Fibroblast of the aortic adventitia (primary cell): ENCODE measurements at regions not wholly inside any gene's neighbourhood (a gene's known extent, or its start where the extent isn't known, plus 50 kb on each side); places are given as distances from the start of the nearest gene placed in this dataset.

Experiments used
- DNase-seq: peaks from one replicate; pipeline ENCODE4 v3.0.0-alpha.2; 2010; ENCODE audit warnings: low read depth
- H3K4me3 ChIP-seq: 2 replicates; pipeline ENCODE4 v1.5.1; 2011; ENCODE audit warnings: low read depth, mild to moderate bottlenecking, control low read depth, low read length, moderate library complexity
- TF ChIP-seq, protein P1 (sequence below): IDR thresholded peaks from 2 replicates; pipeline ENCODE4 v1.5.1; 2011; ENCODE audit warnings: mild to moderate bottlenecking, low read length, control low read depth, inconsistent platforms; ENCODE audit not compliant: insufficient read depth

DNA sequence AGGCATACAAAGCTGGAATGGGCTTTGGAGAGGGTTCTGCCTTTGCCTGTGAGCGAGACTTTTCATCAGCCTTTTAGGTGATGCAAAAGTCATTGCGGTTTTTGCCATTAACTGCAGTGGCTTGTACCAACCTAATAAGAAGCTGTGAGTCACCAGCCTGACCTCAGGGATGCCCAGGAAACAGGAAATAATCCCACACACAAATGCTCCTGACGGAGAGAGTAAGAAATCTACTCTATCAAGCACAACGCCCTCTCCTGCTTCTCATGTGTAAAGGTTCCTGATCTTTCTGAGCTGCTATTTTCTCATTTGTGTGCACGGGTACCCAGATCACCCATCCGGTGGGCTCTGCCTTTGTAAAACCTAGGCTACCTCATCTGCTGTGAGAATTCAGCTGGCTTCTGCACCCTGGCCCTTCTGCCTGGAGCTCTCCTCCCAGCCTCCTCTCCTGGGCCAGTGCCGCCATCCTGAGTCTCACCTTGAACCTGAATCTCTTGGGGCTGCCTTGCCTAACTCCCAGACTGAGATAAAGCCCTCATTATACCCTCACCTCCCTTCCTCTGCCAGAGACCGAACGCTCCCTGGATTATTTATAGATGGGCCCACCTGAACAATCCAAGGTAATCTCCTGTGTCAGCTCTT lies 299.7 kb downstream of the C16orf95 start:
- H3K4me3 ChIP-seq, result no peak overlapping the region
- peak; percentile 68 for DNase-seq
- TF ChIP-seq, protein P1, sequence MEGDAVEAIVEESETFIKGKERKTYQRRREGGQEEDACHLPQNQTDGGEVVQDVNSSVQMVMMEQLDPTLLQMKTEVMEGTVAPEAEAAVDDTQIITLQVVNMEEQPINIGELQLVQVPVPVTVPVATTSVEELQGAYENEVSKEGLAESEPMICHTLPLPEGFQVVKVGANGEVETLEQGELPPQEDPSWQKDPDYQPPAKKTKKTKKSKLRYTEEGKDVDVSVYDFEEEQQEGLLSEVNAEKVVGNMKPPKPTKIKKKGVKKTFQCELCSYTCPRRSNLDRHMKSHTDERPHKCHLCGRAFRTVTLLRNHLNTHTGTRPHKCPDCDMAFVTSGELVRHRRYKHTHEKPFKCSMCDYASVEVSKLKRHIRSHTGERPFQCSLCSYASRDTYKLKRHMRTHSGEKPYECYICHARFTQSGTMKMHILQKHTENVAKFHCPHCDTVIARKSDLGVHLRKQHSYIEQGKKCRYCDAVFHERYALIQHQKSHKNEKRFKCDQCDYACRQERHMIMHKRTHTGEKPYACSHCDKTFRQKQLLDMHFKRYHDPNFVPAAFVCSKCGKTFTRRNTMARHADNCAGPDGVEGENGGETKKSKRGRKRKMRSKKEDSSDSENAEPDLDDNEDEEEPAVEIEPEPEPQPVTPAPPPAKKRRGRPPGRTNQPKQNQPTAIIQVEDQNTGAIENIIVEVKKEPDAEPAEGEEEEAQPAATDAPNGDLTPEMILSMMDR, result peak; percentile 24

DNA sequence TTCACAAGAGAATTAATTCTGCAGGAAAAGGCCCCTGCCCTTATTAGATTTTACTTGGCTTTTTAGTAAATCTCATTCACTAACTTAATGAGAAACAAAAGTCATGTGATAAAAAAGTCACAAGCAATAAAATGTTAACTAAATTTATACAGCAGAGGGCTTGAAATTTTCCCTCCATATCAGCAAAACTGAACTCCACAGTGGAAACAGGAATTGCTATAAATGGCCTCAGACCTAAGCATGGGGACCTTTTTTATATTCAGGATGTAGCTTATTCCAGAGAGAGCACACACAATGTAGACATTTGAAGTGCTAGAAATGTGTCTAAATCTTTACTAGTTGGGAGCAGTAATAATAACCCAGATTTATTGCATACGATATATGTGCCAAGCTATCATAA lies 291.5 kb downstream of the C16orf95 start:
- TF ChIP-seq, protein P1, result no peak
- DNase-seq, result no peak
- no peak overlapping the region for H3K4me3 ChIP-seq

DNA sequence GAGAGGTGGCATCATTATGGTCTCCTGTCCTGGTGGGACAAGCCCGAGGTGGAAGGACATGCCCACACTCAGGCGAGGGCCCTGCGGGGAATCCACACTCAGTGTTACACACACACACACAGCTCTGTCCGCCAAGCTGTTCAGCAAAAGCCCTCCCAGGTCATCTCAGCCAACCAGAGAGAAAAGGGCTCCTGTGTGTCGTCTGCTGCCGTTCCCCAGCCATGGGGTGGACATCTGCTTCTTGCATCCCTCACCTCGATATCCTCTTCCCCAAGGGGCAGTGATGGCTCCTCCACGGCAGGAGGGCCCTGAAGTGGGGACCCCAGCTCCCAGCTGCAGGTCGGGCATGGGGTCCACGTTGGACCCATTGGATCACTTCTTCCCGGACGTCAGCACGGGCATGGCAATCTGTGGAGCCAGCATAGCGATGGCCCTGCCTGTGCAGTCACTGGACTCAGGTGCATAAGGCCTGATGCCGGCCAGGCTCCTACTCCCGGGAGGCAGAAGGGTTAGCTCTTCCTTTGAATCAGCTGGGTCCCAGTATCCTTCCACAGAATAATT lies 290.1 kb downstream of the C16orf95 start:
- no peak for DNase-seq
- TF ChIP-seq, protein P1, result no peak
- no peak overlapping the region for H3K4me3 ChIP-seq

DNA sequence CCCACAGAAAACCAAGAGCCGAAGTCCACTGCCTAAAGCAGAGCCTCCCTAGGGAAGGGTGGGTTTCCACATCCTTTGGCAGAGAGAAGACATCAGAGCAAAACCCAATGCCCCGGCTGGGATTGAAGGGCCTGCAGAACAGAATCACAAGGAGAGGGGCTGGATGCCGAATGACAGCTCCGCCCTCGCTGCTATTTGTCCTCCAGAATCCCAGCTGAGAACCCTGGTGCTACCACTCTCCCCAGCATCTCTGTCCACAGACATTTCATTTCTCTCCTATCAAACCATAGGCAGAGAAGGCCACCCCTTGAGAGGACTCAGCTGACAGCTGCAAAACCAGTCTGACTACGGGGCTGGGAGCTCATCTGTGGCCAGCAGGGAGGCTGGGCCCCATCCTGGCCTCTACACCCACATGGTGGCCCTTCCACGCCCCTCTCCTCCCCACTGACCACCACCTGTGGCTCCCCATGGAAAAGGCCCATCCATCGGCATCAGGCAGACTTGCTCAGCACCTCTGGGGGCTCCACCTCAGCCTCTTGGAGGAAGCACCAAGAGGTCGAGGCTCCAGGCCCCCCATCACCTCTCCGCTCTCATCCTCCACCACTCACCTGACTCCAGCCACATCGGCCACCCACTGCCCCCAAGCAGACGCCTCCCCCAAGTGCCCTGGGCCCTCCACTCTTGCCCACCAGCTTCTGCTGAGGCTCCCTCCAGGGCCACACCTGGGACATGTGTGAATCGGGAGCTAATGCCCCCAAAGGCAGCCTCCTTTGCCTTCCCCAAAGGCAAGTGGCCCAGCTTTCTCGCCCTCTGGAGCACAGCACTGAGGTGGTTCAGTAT lies 288.5 kb downstream of the C16orf95 start:
- DNase-seq, result no peak
- H3K4me3 ChIP-seq, result no peak overlapping the region
- TF ChIP-seq, protein P1, result no peak

DNA sequence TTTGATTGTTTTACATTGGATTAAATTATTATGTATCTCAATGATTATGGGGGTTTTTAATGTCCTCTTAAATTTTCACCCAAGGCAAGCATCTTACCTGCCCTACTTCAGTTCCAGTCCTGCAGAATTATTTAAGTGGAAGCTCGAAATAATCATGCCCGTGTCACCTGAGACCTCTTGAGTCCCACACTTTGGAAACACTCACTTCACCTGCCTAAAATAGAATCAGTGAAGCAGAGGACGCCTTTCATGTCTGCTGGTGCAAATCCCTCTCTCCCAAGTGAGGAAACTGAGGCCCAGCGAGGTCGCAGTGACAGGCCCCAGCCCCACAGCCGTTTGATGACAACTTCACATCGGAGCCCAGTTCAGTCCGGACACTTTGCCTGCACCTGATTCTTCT lies 284.6 kb downstream of the C16orf95 start:
- H3K4me3 ChIP-seq, result no peak overlapping the region
- TF ChIP-seq, protein P1, result no peak
- no peak for DNase-seq

DNA sequence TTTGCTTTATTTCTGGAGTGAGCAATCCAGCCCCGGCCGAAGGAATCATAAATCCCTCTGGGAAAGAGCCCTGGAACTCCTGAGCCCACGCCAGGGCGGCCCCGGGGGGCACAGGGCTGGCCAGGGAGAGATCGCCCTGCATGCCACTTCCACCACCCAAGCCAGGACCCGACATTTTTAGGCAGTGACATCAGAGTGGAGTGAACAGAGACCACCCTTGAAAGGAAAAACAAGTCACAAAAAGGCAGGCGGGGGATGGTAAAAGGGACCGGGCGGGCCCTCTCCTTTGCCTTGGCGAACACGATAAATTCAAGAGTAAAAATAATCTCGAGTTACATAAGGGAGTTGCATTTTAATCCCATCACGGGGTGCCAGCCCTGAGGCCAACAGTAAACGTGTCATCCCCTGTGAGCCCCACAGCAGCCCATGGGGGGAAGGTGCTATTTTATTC lies 284.1 kb downstream of the C16orf95 start:
- TF ChIP-seq, protein P1, result no peak
- DNase-seq, result no peak
- no peak overlapping the region for H3K4me3 ChIP-seq
